H1 (cell line): ENCODE measurements at regions not wholly inside any gene's neighbourhood (a gene's known extent, or its start where the extent isn't known, plus 50 kb on each side); places are given as distances from the start of the nearest gene placed in this dataset.

Source experiments
- CHD2 ChIP-seq: IDR thresholded peaks from 2 replicates; pipeline ENCODE4 v1.6.1; 2012; ENCODE audit warnings: low read length, improper control_type of control experiment
- CTCF ChIP-seq, 3 experiments: IDR thresholded peaks; 1 replicate in 2 of 3; 2 replicates in 1 of 3; pipeline versions ENCODE4 v1.5.1 to v1.6.1; 2011; ENCODE audit warnings: low read length in 3 of 3, mild to moderate bottlenecking in 3 of 3, inconsistent platforms in 2 of 3, low read depth in 1 of 3, moderate library complexity in 1 of 3; ENCODE audit not compliant: insufficient read depth in 1 of 3; ENCODE audit errors: control extremely low read depth in 1 of 3
- NRF1 ChIP-seq: IDR thresholded peaks from 2 replicates; pipeline ENCODE4 v1.6.1; 2011; ENCODE audit warnings: mild to moderate bottlenecking, low read depth, low read length, improper control_type of control experiment
- TAF1 ChIP-seq: IDR thresholded peaks from 2 replicates; pipeline ENCODE4 v1.6.1; 2011; ENCODE audit warnings: mild to moderate bottlenecking, low read depth, low read length

GRCh38 chr10:10528563-10528910, 489.1 kb upstream of the CELF2 start (continued):
- TF ChIP-seq CTCF (IDR thresholded peaks at IDR 0.05; ENCODE audit: control extremely low read depth in 1 of 3, insufficient read depth in 1 of 3, low read depth in 1 of 3, low read length in 3 of 3), result no peak
- TF ChIP-seq TAF1, result no peak
- TF ChIP-seq CHD2, result no peak
- TF ChIP-seq NRF1, result no peak
